ENCODE measurements at regions not wholly inside any gene's neighbourhood (a gene's known extent, or its start where the extent isn't known, plus 50 kb on each side); places are given as distances from the start of the nearest gene placed in this dataset.

DNA sequence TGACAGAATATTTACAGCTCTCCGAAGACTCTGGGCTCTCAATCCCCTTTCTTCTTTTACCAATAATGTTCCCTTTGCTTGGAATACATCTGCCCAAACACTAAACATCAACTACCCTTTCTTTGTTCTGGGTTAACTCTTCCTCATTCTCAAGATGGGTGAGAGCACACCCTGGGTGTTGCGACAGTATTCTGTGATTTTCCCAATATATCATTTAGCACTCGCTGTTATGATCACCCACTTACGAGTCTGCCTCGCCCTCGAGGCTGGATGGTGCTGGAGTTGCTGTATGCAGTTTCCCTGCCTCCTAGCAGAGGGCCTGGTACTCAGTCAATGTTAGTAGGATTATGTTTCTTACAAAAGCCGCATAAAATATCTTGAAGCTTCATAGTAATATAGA lies 93.2 kb downstream of the SOCS6 start:
- DNase-seq (ENCODE audit: low spot score) = no peak

GRCh38 chr18:70380915-70381896 lies 92.4 kb downstream of the SOCS6 start:
- no peak for DNase-seq (ENCODE audit: low spot score)

Measured in germinal center (tissue), 1 donor.